ENCODE measurements at regions not wholly inside any gene's neighbourhood (a gene's known extent, or its start where the extent isn't known, plus 50 kb on each side); places are given as distances from the start of the nearest gene placed in this dataset.

DNA sequence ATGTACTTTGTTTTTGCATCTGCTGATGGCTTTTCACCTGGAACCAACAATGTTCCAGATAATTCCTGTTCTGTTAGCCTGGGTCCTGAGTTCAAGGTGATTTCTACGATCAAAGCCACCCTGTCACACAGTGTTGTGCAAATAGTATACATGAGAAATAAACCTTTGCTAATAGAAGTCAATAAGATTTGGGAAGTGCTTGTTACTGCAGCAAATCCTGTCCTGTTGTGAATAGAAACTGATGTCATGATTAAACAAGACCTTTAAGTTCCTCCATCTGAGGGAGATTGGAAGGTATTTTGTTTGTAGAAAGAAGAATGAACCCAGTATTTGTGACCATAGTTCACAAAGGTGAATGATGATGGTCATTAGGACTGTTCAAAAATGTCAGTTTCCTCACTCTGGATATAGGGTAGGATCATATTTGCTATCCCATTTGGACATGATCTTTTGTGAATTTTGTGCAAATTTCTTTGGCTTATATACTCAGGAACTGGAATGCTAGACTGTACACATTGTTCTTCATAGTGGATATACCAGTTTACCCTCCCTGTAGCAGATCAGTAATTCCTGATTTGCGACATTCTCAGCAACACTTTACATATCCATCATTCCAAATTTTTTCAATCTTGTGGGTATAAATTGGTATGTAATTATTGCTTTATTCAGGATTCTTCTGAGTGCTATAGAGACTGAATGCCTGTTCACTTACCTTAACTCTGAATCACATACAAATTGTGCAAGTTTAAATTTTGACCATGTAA lies 428.5 kb downstream of the METTL15 start:
- Mint-ChIP-seq H3K4me1 (ENCODE audit: low read depth, unreplicated experiment) (no peaks in the 10 kb centered on the region), H3K4me3 (ENCODE audit: unreplicated experiment) (no peak overlapping the region), H3K9me3 (ENCODE audit: unreplicated experiment) (peaks cover 2% of the 10 kb centered on the region), H3K36me3 (ENCODE audit: low read depth, unreplicated experiment) (no peaks in the 10 kb centered on the region), H3K27ac (ENCODE audit: unreplicated experiment) (no peak overlapping the region), H3K27me3 (ENCODE audit: low read depth, unreplicated experiment) (no peaks in the 10 kb centered on the region)
- Histone ChIP-seq H3K9me3 (ENCODE audit: insufficient read depth, low read depth, low read length) (no peaks in the 10 kb centered on the region), H3K27ac (ENCODE audit: low read depth, low read length) (no peak overlapping the region), H3K27me3 (ENCODE audit: insufficient read depth, low read length) (no peaks in the 10 kb centered on the region), H3K4me1 (ENCODE audit: insufficient read depth, low read length) (no peaks in the 10 kb centered on the region), H4K20me1 (ENCODE audit: insufficient read depth, low read length) (no peaks in the 10 kb centered on the region), H3K4me3 (ENCODE audit: insufficient read depth, low read depth, low read length) (no peak overlapping the region), H3K36me3 (ENCODE audit: insufficient read depth, low read length) (no peaks in the 10 kb centered on the region), H2AFZ (ENCODE audit: low read depth, low read length) (no peak overlapping the region), H3K9ac (ENCODE audit: low read length) (no peak overlapping the region), H3K79me2 (ENCODE audit: insufficient read depth, low read length) (no peaks in the 10 kb centered on the region), H3K4me2 (ENCODE audit: low read length) (no peak overlapping the region)
- no peak for DNase-seq (ENCODE audit: low read depth)
- peak; percentile 23 for FAIRE-seq
- TF ChIP-seq, protein P1, sequence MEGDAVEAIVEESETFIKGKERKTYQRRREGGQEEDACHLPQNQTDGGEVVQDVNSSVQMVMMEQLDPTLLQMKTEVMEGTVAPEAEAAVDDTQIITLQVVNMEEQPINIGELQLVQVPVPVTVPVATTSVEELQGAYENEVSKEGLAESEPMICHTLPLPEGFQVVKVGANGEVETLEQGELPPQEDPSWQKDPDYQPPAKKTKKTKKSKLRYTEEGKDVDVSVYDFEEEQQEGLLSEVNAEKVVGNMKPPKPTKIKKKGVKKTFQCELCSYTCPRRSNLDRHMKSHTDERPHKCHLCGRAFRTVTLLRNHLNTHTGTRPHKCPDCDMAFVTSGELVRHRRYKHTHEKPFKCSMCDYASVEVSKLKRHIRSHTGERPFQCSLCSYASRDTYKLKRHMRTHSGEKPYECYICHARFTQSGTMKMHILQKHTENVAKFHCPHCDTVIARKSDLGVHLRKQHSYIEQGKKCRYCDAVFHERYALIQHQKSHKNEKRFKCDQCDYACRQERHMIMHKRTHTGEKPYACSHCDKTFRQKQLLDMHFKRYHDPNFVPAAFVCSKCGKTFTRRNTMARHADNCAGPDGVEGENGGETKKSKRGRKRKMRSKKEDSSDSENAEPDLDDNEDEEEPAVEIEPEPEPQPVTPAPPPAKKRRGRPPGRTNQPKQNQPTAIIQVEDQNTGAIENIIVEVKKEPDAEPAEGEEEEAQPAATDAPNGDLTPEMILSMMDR (IDR thresholded peaks at IDR 0.05; ENCODE audit: insufficient read depth, low read depth, low read length), result no peak
- no peak for TF ChIP-seq EZH2 (IDR thresholded peaks at IDR 0.05; ENCODE audit: insufficient read depth, low read length)

DNA sequence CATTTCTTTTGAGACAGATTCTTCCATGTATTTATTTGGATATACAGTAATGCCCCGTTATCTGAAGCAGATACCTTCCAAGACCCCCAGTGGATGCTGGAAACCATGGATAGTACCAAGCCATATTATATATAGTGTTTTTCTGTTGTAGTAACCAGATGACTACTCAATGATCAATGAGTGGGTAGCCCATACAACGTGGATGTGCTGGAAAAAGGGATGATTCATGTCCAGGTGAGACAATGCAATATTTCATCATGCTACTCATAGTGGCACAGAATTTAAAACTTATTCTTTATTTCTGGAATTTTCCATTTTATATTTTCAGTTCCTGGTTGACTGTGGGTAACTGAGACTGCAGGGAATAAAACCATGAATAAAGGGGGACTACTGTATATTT lies 427.5 kb downstream of the METTL15 start:
- Histone ChIP-seq H3K4me2 (ENCODE audit: low read length) (no peak overlapping the region), H3K36me3 (ENCODE audit: insufficient read depth, low read length) (no peaks in the 10 kb centered on the region), H2AFZ (ENCODE audit: low read depth, low read length) (no peak overlapping the region), H4K20me1 (ENCODE audit: insufficient read depth, low read length) (no peaks in the 10 kb centered on the region), H3K4me3 (ENCODE audit: insufficient read depth, low read depth, low read length) (no peak overlapping the region), H3K79me2 (ENCODE audit: insufficient read depth, low read length) (no peaks in the 10 kb centered on the region), H3K9me3 (ENCODE audit: insufficient read depth, low read depth, low read length) (no peaks in the 10 kb centered on the region), H3K27ac (ENCODE audit: low read depth, low read length) (no peak overlapping the region), H3K9ac (ENCODE audit: low read length) (no peak overlapping the region), H3K27me3 (ENCODE audit: insufficient read depth, low read length) (no peaks in the 10 kb centered on the region), H3K4me1 (ENCODE audit: insufficient read depth, low read length) (no peaks in the 10 kb centered on the region)
- Mint-ChIP-seq H3K27ac (ENCODE audit: unreplicated experiment) (no peak overlapping the region), H3K4me1 (ENCODE audit: low read depth, unreplicated experiment) (no peaks in the 10 kb centered on the region), H3K4me3 (ENCODE audit: unreplicated experiment) (no peak overlapping the region), H3K36me3 (ENCODE audit: low read depth, unreplicated experiment) (no peaks in the 10 kb centered on the region), H3K9me3 (ENCODE audit: unreplicated experiment) (peaks cover 2% of the 10 kb centered on the region), H3K27me3 (ENCODE audit: low read depth, unreplicated experiment) (no peaks in the 10 kb centered on the region)
- TF ChIP-seq, protein P1 (IDR thresholded peaks at IDR 0.05; ENCODE audit: insufficient read depth, low read depth, low read length), result no peak
- TF ChIP-seq EZH2 (IDR thresholded peaks at IDR 0.05; ENCODE audit: insufficient read depth, low read length), result no peak
- FAIRE-seq, result no peak
- no peak for DNase-seq (ENCODE audit: low read depth)
